MCF 10A (cell line): ENCODE measurements at regions not wholly inside any gene's neighbourhood (a gene's known extent, or its start where the extent isn't known, plus 50 kb on each side); places are given as distances from the start of the nearest gene placed in this dataset.
"Not testable (repeated sequence)": the region's sequence is repeated elsewhere in the genome, so short reads cannot be mapped to it uniquely, and the experiment has no call there.

Source experiments
- BruUV-seq: library from RNA; stranded (reverse); fragments of 400-500 nt; replicated peaks from 2 replicates; lab custom pipeline; 2021; lab: Mats Ljungman, UMichigan
- CTCF ChIA-PET: fragments of 300-600 bp; sonication (Branson Sonifier 250); formaldehyde crosslinking; extraction: SDS; loops from one replicate; lab custom pipeline; 2021; ENCODE audit warnings: antibody characterized with exemption, inconsistent platforms; lab: Yijun Ruan, JAX
- POLR2A ChIA-PET: fragments of 300-600, 350-650 bp; sonication (Branson Sonifier 250); formaldehyde crosslinking; extraction: SDS; loops from one replicate; lab custom pipeline; 2020; ENCODE audit warnings: antibody characterized with exemption, inconsistent platforms; lab: Yijun Ruan, JAX
- DNase-seq: peaks from one replicate; pipeline ENCODE4 v3.0.0-alpha.2; 2018; ENCODE audit not compliant: unreplicated experiment
- H3K27ac Mint-ChIP-seq: one replicate; pipeline ENCODE4 v1.8.0; 2022; ENCODE audit warnings: mild to moderate bottlenecking, low read depth, mixed read lengths; ENCODE audit not compliant: unreplicated experiment
- H3K27me3 Mint-ChIP-seq: one replicate; pipeline ENCODE4 v1.8.0; 2022; ENCODE audit warnings: mixed read lengths; ENCODE audit not compliant: insufficient read depth, unreplicated experiment
- H3K36me3 Mint-ChIP-seq: one replicate; pipeline ENCODE4 v1.8.0; 2022; ENCODE audit warnings: mild to moderate bottlenecking, moderate library complexity, mixed read lengths; ENCODE audit not compliant: insufficient read depth, unreplicated experiment
- H3K4me1 Mint-ChIP-seq: one replicate; pipeline ENCODE4 v1.8.0; 2022; ENCODE audit warnings: mixed read lengths; ENCODE audit not compliant: insufficient read depth, unreplicated experiment
- H3K4me3 Mint-ChIP-seq: one replicate; pipeline ENCODE4 v1.8.0; 2022; ENCODE audit warnings: mild to moderate bottlenecking, moderate library complexity, mixed read lengths; ENCODE audit not compliant: unreplicated experiment
- H3K9me3 Mint-ChIP-seq: one replicate; pipeline ENCODE4 v1.8.0; 2022; ENCODE audit warnings: mixed read lengths; ENCODE audit not compliant: unreplicated experiment
- CTCF ChIP-seq: fragments of 200-600 bp; IDR thresholded peaks from one replicate; pipeline ENCODE4 v1.8.0; 2022; ENCODE audit warnings: antibody characterized with exemption, mild to moderate bottlenecking; ENCODE audit not compliant: unreplicated experiment
- intact Hi-C: fragments of 100-400 bp; cut with micrococcal nuclease; formaldehyde crosslinking; loops from 2 replicates; pipeline ENCODE4 v1.14.1; 2022

DNA sequence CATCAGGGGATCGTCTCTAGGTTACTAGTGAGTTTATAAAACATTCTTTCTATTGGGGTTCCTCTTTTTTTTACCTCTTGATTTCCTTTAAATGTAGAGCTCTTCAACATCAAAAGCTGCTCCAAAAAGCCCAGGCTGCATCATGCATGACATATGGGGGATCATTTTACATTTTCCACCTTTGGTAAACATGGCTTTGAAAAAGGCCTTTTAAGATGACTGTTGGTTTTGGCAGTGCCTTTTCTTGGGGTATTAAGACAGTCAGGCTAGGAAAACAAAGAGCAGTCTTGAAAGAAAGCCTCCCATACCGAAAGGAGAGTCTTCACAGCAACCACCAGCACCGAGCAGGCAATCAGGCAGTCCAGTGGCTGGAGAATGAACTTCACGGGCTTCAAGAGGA, 73.2 kb downstream of the NPEPL1 start:
- no peak overlapping the region for H3K4me3 Mint-ChIP-seq
- no peaks in the 10 kb centered on the region for H3K4me1 Mint-ChIP-seq
- BruUV-seq, result no TSS peak
- intact Hi-C loops, result no loop called here
- H3K36me3 Mint-ChIP-seq, result no peaks in the 10 kb centered on the region
- POLR2A ChIA-PET, result no interaction called here
- CTCF ChIA-PET, result interaction anchor here (0.5 kb wide), 1 partner anchor 530 kb away, joined by 3 read pairs; no protein-coding TSS in a partner anchor
- DNase-seq, result no peak
- no peak overlapping the region for H3K27ac Mint-ChIP-seq
- no peak for TF ChIP-seq CTCF
- no peaks in the 10 kb centered on the region for H3K9me3 Mint-ChIP-seq
- peaks cover 100% of the 10 kb centered on the region for H3K27me3 Mint-ChIP-seq

- peaks cover 100% of the 10 kb centered on the region for H3K27me3 Mint-ChIP-seq
These were observed 75.2 kb downstream of the NPEPL1 start for GRCh38 chr20:58767817-58768216.

More at GRCh38 chr20:58767817-58768216, 75.2 kb downstream of the NPEPL1 start:
- H3K36me3 Mint-ChIP-seq, H3K27ac Mint-ChIP-seq, H3K4me3 Mint-ChIP-seq, POLR2A ChIA-PET, H3K4me1 Mint-ChIP-seq, H3K9me3 Mint-ChIP-seq, BruUV-seq, intact Hi-C loops, DNase-seq: not testable (repeated sequence)
- CTCF ChIA-PET, result interaction anchor here (0.7 to 1.3 kb wide), 3 partner anchors 10 to 115 kb away, joined by 3 to 5 read pairs (median 4); no protein-coding TSS in a partner anchor
